HG03045 (cell line): ENCODE measurements at regions not wholly inside any gene's neighbourhood (a gene's known extent, or its start where the extent isn't known, plus 50 kb on each side); places are given as distances from the start of the nearest gene placed in this dataset.
"Not testable (repeated sequence)": the region's sequence is repeated elsewhere in the genome, so short reads cannot be mapped to it uniquely, and the experiment has no call there.

ENCODE experiments used
- ATAC-seq: cut with Tn5 transposase; IDR thresholded peaks from one replicate; pipeline ENCODE4 v1.9.1; 2021; ENCODE audit warnings: mild to moderate bottlenecking, moderate library complexity; ENCODE audit not compliant: unreplicated experiment

DNA sequence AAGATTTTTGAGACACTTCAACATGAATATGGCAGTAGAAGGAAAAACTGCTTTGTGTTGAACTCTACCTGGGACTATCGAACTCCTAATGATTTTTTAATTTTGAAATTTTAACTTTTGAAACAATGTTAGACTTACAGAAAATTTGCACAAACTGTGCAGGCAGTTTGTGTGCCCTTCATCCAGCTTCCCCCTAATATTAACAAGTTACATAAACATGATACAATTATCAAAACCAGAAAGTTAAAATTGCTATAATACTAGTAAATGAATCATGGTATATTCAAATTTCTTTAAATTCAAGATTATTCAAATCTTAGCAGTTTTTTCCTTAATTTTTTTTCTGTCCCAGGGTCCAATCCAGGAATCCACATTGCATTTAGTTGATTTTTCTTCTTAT is 278.9 kb downstream of the ADGRL2 start:
- no peak for ATAC-seq

DNA sequence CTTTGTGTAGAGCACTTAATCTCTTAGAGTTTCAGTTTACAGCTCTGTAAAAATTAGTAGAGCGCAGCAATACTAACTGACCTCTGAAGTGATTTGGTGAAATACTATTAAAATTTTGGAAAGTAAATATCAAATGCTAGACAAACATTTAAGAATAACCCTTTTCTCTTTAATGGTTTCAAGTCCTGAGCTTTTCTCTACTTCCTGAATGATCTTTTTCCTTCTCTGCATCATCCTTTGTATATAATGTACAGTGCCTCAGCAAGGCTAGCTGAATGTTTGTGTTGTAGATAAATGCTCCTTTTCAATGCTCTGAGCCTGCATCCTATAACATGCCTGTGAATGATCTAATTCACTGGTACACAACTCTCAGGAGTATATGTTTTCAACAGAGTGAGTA is 272.9 kb downstream of the ADGRL2 start:
- ATAC-seq, result no peak

DNA sequence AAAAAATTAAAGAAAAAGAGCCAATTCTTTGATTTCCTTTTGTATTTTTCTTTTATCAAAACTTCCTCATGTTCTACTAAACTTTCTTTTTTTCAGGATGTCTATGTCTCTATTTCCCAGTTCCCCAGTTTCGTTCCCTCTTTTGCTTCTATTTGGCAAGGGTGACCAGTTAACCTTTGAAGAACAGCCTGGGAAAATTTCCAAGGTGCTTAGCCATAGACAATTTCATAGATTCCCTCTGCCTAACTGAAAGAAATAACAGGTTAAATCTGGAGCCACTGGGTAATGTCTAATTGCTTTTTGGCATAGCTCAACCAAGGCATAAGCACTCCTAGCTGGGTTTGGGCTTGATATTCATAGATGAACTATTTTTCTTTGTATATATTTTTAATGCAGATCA is 272.3 kb downstream of the ADGRL2 start:
- no peak for ATAC-seq

DNA sequence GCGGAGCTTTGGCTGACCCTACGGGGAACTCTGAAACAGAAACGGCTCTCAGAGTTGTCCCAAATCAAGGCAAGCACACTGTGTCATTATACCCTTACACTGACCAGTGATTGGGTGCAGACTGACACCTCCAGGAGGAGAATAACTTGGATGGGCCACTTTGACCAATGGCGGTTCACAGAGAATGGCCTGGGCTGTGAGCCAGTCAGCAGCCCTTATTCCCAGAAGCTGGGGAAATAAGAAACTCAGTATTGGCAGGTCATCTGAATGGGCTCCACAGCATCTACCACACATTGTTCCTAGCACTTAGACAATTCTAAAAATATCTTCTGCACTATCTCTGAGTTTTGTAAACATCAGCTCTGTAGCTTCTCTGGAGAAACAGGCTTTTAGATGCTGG is 265.2 kb downstream of the ADGRL2 start:
- no peak for ATAC-seq

DNA sequence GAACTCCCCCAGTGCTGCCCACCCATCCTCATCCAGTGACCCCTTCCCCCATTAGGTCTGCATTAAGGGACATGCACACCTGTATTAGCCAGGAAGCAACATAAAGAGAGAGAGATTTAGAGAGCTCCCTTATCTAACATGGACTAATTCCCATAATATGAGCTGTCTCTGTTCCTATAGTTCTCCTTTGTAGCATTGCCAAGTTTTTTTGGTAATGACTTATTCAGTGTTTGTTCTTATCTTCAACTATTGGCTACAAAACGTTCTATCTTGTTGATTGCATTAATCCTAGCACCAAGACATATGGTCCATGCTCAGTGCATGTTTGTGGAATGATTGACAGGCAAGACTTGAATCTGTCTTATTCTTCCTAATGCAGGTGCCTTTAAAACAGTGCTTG is 264.0 kb downstream of the ADGRL2 start:
- no peak for ATAC-seq

DNA sequence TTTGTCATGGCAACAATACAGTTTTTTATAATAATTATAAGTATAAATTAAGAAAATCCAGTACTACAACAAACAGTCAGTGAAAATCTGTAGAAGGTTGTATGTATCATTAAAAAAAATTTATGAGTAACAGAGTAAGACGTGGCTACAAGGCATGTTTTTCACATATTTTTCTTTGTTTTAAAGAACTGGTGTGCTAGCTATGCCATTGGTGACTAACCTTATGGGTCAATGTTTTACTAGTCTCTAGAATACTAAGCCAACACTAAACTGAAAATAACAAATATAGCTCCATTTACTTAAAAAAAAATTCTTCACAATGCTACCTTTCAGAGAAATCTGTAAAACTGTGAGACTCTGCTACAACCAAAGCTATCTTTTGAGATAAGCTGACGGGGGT is 261.5 kb downstream of the ADGRL2 start:
- no peak for ATAC-seq

DNA sequence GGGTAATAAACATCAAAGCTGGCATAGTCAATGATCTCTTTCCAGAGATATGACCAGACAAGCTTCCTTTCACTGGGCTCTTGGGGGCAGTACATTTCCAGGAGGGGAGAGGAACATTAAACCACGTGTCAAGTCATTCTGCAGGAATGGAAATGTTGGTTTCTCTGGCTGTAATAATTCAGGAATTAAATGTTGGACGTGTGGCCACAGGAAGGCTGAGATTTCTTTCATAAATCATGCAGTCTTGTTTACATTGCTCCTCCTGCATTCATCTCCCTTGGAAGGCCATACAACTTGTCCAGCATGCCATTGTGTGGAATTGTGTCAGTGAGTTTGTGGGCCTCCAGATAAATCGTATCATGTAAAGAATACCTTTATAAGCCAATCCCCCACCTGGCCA is 259.2 kb downstream of the ADGRL2 start:
- no peak for ATAC-seq

DNA sequence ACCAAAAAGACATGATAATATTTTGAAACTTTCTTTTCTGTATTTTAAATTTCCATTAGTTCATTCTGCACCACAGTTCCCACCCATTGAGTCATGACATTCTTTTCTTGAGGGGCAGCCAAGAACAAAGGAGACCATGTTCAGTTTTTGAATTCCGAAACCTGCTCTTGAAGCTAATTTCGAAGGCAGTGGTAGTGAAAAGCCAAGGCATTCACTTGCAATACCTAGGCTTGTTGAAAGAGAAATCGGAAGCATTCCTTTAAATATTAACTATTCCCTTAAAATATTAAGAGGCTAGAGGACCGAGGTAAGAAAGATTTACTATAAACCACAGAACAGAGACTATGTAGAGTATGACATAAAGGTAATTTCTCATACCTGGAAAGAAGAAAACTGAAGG is 256.3 kb downstream of the ADGRL2 start:
- ATAC-seq, result no peak

DNA sequence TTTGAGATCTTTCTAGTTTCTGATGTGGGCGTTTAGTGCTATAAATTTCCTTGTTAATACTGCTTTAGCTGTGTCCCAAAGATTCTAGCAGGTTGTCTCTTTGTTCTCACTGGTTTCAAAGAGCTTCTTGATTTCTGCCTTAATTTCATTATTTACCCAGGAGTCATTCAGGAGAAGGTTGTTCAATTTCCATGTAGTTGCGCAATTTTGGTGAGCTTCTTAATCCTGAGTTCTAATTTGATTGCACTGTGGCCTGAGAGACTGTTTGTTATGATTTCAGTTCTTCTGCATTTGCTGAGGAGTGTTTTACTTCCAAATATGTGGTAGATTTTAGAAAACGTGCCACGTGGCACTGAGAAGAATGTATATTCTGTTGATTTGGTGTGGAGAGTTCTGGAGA is 254.6 kb downstream of the ADGRL2 start:
- ATAC-seq, result not testable (repeated sequence)

DNA sequence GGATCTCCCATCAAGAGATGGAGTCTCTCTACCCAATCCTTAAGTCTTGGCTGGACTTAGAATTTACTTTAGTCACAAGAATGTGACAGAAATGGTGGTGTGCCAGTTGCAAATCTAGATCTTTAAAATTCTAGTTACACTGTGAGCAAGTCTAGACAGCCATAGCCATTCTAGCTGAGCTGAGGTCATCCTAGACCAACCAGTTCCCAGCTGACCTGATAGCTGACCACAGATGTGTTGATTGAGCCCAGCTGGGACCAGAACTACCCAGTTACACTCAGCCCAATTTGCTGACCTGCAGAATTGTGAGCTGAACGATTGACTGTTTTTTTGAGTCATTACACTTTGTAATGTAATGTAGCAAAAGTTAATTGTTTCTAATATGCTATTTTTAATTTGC is 251.8 kb downstream of the ADGRL2 start:
- no peak for ATAC-seq

DNA sequence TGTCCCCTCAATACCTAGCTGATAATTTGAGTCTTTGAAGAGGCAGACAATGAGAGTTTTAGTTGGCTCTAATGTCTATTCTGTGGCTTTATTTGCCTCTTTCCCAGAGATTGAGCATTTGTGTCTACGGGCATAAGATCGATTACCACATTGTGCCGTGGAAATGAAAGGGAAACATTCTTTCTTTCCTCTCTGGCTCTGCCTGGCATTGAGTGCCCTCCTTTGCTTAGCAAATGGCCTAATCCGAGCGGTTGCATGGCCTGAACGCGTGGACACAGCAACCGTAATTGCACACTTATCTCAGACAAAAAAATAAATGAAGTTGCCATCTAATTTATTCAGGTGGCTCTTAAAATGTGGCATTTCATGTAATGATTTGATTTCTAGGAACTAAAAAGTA is 247.9 kb downstream of the ADGRL2 start:
- no peak for ATAC-seq

DNA sequence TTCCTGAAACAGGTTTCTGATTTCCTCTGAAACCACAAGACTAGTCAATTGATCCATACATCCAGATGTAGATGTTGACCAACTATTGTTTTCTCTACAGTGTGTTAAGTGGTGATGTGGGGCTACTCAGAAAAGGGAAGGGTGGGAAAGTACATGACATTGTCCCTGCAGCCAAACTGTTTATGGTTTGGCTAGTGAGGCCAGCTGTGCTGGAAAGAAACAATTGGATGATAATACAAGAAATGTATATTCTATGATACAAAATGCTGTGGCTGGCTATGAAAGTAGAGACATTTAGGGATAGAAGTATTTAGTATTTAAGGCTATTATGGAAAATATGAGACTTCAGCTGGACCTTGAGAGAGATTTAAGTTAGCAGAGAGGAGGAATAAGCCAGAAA is 244.5 kb downstream of the ADGRL2 start:
- no peak for ATAC-seq

DNA sequence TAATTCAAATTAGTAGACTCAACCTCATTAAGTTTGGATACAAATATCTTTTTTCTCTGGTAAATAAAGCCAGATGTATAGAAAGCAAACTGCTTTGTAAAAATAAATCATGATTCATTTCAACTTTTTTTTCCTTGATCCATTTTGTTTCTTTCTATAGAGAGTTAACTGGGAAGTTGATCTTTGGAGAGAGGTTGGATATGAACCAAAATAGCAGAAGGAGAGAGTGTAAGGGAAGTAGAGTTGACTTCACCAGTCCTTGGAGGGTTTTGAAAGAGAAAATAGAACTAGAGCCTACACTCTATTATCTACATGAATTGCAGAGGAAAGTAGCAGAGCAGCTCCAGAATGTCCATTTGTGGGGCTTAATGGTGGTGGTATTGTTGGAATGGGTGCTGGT is 243.8 kb downstream of the ADGRL2 start:
- no peak for ATAC-seq

DNA sequence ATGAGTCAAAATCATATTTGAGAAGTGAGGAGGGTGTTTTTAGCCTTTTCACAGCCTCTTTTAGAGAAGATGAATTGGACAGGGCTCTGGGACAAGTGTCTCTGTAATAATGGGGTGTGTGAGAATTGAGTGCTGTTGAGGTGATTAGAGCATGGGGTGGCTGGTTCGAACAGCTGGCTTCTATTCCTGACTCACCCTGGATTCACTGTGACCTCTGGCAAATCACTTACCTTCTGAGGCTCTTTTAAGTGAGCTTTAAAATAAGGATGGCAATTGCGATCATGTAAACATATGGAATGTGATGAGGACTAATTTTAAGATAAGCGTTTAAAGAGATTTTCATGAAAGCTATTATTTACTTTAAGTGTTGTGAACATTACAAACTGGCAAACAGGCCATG is 243.4 kb downstream of the ADGRL2 start:
- no peak for ATAC-seq

DNA sequence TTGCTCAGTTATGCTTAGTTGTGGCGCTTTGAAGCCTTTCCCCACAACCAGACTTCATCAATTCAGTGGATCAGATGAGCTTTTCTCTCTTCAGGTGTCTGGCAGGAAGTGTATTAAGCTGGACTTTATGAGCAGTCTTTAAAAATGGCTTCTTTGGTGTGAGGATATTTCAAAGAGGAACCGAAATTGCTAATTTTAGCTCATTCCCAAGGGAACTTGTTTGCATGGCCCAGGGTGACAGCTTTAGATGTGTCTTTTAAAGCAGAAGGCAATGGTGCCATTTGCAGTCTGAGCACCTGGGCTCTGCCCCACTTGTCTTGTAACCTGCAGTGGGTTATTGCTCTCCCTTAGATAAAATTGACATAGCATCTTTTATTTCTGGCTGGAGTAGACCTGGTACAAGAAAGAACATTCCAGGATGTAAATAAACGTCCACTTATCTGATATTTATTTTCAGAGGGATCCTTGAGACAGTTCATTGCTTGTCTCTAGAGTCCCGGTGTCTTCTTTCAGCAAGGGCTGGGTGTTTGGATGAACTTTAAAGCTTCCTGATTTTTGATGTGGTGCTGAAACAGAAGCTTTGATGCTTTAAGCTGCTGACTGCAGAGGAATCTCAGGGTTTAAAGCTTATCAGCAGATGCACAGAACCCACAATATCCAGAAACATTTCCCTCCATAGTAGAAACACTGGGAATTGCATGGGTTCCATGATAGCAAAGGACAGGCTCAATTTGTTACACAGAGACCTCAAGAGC is 241.7 kb downstream of the ADGRL2 start:
- no peak for ATAC-seq
